ENCODE measurements at regions not wholly inside any gene's neighbourhood (a gene's known extent, or its start where the extent isn't known, plus 50 kb on each side); places are given as distances from the start of the nearest gene placed in this dataset.

DNA sequence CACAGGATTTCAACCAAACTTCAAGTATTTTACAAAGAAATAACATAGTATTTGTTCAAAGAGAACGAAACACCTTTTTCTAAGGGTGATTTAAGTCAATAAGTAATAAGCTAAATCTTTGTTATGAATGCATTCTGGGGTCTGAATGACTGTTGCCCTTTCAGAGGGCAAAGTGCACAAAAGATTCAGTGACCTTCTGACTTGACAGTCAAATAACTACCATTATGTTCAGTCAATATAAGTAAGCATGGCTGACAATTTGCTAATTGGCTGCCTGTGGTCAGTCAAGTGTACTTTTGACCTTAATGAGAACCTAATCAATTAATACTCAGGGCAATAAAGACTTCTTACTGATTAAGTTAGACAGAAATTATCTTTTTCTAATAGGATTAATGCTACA lies 133.1 kb upstream of the NANOGP8 start:
- TF ChIP-seq, protein P1, sequence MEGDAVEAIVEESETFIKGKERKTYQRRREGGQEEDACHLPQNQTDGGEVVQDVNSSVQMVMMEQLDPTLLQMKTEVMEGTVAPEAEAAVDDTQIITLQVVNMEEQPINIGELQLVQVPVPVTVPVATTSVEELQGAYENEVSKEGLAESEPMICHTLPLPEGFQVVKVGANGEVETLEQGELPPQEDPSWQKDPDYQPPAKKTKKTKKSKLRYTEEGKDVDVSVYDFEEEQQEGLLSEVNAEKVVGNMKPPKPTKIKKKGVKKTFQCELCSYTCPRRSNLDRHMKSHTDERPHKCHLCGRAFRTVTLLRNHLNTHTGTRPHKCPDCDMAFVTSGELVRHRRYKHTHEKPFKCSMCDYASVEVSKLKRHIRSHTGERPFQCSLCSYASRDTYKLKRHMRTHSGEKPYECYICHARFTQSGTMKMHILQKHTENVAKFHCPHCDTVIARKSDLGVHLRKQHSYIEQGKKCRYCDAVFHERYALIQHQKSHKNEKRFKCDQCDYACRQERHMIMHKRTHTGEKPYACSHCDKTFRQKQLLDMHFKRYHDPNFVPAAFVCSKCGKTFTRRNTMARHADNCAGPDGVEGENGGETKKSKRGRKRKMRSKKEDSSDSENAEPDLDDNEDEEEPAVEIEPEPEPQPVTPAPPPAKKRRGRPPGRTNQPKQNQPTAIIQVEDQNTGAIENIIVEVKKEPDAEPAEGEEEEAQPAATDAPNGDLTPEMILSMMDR (IDR thresholded peaks at IDR 0.05): no peak
- no peak for TF ChIP-seq POLR2A (IDR thresholded peaks at IDR 0.05)
- no peak for TF ChIP-seq EP300 (IDR thresholded peaks at IDR 0.05)
